GM21367 (cell line): ENCODE measurements at regions not wholly inside any gene's neighbourhood (a gene's known extent, or its start where the extent isn't known, plus 50 kb on each side); places are given as distances from the start of the nearest gene placed in this dataset.
"Not testable (repeated sequence)": the region's sequence is repeated elsewhere in the genome, so short reads cannot be mapped to it uniquely, and the experiment has no call there.

Source experiments
- ATAC-seq: cut with Tn5 transposase; IDR thresholded peaks from one replicate; pipeline ENCODE4 v1.9.1; 2021; ENCODE audit not compliant: unreplicated experiment

DNA sequence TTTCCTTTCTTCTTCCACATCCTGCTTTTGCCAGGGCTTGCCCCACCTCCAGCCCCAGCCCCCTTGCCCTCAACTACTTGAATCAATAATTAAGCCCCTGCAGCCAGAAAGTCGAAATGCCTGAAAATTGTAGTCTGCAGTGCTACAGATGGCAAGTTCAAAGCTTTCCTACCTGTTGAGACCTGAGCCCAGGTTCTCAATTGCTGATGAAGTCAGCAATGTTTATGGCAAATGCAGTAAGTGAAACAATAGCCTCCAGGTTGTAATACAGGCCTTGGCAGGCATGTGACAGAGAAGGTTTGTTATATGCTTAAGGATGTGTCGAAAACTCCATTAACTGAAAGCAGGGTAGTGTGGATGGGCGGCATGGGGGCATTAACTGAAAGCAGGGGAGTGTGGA lies 181.1 kb upstream of the SESN3 start:
- no peak for ATAC-seq

GRCh38 chr11:95410707-95411106 lies 179.7 kb upstream of the SESN3 start:
- not testable (repeated sequence) for ATAC-seq

GRCh38 chr11:95406271-95406670 lies 175.3 kb upstream of the SESN3 start:
- ATAC-seq = no peak

GRCh38 chr11:95404370-95404769 lies 173.4 kb upstream of the SESN3 start:
- no peak for ATAC-seq

GRCh38 chr11:95398437-95399112 lies 167.6 kb upstream of the SESN3 start:
- no peak for ATAC-seq

DNA sequence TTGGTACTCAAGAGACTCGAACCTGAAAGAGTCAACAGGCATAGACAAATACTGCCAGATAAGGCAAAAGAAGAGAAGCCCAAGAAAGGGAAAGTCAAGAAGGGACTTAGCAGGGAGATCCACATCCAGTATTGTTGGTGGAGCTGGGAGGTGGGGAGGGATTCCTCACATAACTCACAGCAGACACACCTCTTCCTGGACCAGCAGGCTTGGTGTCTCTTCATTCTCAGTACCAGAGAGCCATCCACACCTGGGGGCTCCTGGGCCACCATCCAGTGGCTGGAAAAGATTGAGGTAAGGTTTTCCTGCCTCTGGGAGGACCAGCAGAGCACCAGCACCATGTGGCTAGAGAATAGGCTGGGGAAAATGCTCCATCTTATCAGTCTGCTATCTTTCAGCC lies 161.6 kb upstream of the SESN3 start:
- no peak for ATAC-seq

- ATAC-seq = no peak
These were observed 158.4 kb upstream of the SESN3 start for GRCh38 chr11:95389427-95389826.

DNA sequence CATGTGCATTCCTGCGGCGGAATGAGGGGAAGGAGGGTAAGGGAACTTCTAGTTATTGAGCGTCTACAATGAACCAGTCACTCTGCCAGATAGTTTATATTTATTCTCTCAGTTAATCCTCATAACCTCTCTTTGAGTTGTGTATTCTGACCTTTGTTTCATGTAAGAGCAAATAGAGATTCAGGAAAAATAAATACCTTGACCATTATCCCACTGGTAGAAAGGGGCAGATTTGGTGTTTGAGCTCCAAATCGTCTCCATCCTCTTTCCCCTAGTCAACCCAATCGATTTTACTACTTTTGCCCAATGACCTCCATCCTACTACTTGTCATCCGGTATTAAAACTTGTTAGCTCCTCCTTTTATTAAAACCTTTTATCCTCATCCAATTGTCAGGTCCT lies 157.1 kb upstream of the SESN3 start:
- no peak for ATAC-seq

- ATAC-seq = no peak
These were observed 156.3 kb upstream of the SESN3 start for GRCh38 chr11:95387325-95387724.

- ATAC-seq = no peak
These were observed 154.6 kb upstream of the SESN3 start for GRCh38 chr11:95385577-95385976.

- no peak for ATAC-seq
These were observed 148.5 kb upstream of the SESN3 start for GRCh38 chr11:95379479-95379878.

- ATAC-seq = no peak
These were observed 147.8 kb upstream of the SESN3 start for GRCh38 chr11:95378789-95379188.

- no peak for ATAC-seq
These were observed 147.1 kb upstream of the SESN3 start for GRCh38 chr11:95378111-95378510.

DNA sequence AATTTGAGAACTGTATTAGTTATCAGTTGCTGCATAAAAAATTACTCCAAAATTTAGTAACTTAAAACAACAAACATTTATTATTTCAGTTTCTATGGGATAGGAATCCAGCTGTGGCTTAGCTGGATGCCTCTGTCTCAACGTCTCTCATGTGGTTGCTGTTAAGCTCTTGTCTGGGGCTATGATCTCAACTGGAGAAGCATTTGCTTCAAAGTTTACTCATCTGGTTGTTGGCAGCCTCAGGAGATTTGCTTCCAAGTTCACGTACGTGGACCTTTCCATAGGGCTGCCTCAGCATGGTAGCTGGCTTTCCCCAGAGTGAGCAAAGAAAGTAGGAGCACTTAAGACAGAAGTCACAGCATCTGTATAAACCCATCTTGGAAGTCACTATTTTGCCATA lies 144.9 kb upstream of the SESN3 start:
- no peak for ATAC-seq

DNA sequence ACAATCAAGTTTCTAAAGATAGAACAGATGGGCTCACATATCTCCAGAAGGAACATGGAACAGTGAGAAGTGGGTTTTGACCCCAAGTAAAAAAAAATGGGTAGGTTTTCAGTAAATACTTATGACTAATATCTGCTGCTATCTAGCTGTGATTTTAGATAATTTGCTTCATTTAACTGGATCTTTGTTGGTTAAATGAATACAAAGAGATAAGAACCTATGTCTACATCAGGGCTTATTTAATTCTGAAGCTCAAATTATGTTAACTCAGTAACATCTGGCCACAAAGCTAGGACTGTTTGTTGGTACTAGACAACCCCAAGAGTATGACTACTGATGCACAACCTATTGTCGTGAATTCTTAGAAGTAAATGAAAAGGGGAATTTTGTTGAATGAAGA lies 144.4 kb upstream of the SESN3 start:
- no peak for ATAC-seq

GRCh38 chr11:95374105-95374504 lies 143.1 kb upstream of the SESN3 start:
- ATAC-seq = no peak

DNA sequence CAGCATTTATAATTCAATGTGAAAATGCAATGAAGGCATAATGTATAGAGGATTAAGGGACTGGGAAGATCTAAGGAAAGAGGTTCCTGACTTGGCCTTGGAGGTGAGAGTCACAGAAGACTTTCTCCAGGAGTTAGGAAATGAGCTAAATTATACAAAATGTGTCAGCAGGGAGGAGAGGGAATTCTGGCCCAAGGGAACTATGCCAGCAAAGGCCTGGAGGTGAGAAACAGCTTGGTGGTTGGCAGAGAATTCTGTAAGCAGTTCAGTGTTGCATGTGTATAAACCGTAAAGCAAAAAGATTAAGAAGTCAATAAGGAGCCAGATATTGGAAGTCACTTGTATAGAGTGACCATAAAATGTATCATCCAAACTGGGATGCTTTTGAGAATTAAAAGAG lies 142.2 kb upstream of the SESN3 start:
- no peak for ATAC-seq

GRCh38 chr11:95372097-95372656 lies 141.2 kb upstream of the SESN3 start:
- no peak for ATAC-seq

DNA sequence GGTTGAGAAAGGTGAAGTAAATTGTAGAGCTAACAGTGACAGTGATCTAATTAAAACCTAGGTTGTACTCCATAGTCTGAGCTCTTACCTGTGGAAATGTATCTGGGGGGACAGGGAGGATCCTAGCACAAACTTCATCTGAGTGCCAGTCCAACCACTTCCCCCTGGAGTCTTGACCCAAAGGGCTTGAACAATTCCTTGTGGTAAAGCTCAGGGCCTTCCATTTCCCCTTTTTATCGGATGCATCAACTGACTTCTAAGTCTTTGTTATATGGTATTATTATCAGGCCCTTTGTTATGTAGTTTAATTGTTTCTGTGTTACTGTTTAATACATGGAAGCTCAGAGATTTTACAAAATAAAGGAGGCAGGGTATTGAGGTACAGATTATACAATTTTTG lies 140.2 kb upstream of the SESN3 start:
- ATAC-seq = no peak

DNA sequence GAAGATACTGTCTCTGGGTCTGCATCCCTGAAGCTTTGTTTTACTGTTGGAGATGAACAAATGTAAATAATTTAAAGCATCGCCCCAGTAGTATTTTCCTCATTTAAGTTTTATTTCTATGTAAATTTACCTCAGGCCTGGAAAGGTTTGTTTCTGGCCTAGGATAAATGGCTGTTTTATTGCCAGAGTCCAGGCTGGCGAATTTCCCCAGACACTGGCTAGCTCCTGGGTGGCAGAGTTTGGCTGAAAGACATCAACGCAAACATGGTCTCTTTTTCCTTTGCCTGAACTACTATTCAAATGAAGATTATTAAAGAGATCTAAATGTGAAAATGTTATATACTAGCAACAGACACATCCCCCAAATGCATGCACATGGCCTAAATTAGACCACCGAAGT lies 136.7 kb upstream of the SESN3 start:
- ATAC-seq = no peak

DNA sequence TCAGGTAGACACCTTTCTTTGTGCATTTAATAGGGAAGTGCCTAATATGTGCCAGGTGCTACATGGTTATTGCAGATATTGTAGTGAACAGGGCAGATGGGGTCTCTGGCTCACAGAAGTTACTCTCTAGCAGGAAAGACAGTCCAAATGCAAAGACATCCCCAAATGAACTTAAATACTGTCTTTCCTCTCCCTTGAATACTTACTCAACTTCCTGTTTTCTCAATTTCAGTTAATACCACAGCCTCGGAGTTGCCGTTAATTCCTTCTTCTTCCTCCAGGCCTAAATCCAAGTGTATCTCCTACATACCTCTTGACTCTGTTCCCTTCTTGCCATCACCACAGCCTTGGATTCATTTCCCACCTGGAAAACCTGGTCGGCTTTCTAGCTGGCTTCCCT lies 134.3 kb upstream of the SESN3 start:
- ATAC-seq = no peak

- ATAC-seq = no peak
These were observed 133.6 kb upstream of the SESN3 start for GRCh38 chr11:95364324-95365295.
